ENCODE measurements at regions not wholly inside any gene's neighbourhood (a gene's known extent, or its start where the extent isn't known, plus 50 kb on each side); places are given as distances from the start of the nearest gene placed in this dataset.
"Not testable (repeated sequence)": the region's sequence is repeated elsewhere in the genome, so short reads cannot be mapped to it uniquely, and the experiment has no call there.

GRCh38 chr10:46645110-46645509 is 66.2 kb downstream of the SYT15 start:
- RAD21 ChIA-PET (ENCODE audit: unreplicated experiment); SMC1A ChIA-PET (ENCODE audit: uncharacterized antibody, unreplicated experiment); H3K79me2 ChIP-seq (ENCODE audit: control insufficient read depth, insufficient read depth, low read length); POLR2A ChIA-PET; H2AFZ ChIP-seq (ENCODE audit: control insufficient read depth, low read depth, low read length); FAIRE-seq; ATAC-seq; H3K4me2 ChIP-seq (ENCODE audit: control insufficient read depth, insufficient read depth); BruUV-seq (replicated peaks); H3K27ac ChIP-seq (ENCODE audit: control insufficient read depth, insufficient read depth); H3K9me3 ChIP-seq (replicated peaks; ENCODE audit: control insufficient read depth, insufficient read depth, low read length); H3K36me3 ChIP-seq (ENCODE audit: control insufficient read depth in 2 of 2, insufficient read depth in 2 of 2, low read length in 1 of 2); intact Hi-C loops (cut with micrococcal nuclease; ENCODE audit: unreplicated experiment); H3K4me1 ChIP-seq (ENCODE audit: control insufficient read depth, insufficient read depth, low read length); DNase-seq (ENCODE audit: low read depth, low spot score); CTCF ChIA-PET; in situ Hi-C loops (cut with MboI); H3K27me3 ChIP-seq (replicated peaks in 1 of 2; ENCODE audit: control insufficient read depth in 2 of 2, insufficient read depth in 2 of 2, low read length in 1 of 2); H3K9ac ChIP-seq (ENCODE audit: control insufficient read depth, insufficient read depth, low read length); H4K20me1 ChIP-seq (ENCODE audit: control insufficient read depth, insufficient read depth); H3K4me3 ChIP-seq: not testable (repeated sequence)
- no CpG with 5 or more reads among the region's 1 CpG for WGBS (ENCODE audit: insufficient coverage, insufficient replicate concordance, low lambda C conversion rate, missing lambda C conversion rate)

- in situ Hi-C loops (cut with MboI), result not testable (repeated sequence)
These were observed 67.2 kb downstream of the SYT15 start for GRCh38 chr10:46646132-46646531.

GRCh38 chr10:46650967-46651366 is 72.0 kb downstream of the SYT15 start:
- RAD21 ChIA-PET (ENCODE audit: unreplicated experiment); BruUV-seq (replicated peaks); H3K27me3 ChIP-seq (replicated peaks in 1 of 2; ENCODE audit: control insufficient read depth in 2 of 2, insufficient read depth in 2 of 2, low read length in 1 of 2); SMC1A ChIA-PET (ENCODE audit: uncharacterized antibody, unreplicated experiment); H4K20me1 ChIP-seq (ENCODE audit: control insufficient read depth, insufficient read depth); H3K4me3 ChIP-seq; DNase-seq (ENCODE audit: low read depth, low spot score); H3K4me1 ChIP-seq (ENCODE audit: control insufficient read depth, insufficient read depth, low read length); H3K27ac ChIP-seq (ENCODE audit: control insufficient read depth, insufficient read depth); CTCF ChIA-PET; H3K9ac ChIP-seq (ENCODE audit: control insufficient read depth, insufficient read depth, low read length); H3K9me3 ChIP-seq (replicated peaks; ENCODE audit: control insufficient read depth, insufficient read depth, low read length); FAIRE-seq; ATAC-seq; H3K4me2 ChIP-seq (ENCODE audit: control insufficient read depth, insufficient read depth); H3K79me2 ChIP-seq (ENCODE audit: control insufficient read depth, insufficient read depth, low read length); H2AFZ ChIP-seq (ENCODE audit: control insufficient read depth, low read depth, low read length); in situ Hi-C loops (cut with MboI); POLR2A ChIA-PET; H3K36me3 ChIP-seq (ENCODE audit: control insufficient read depth in 2 of 2, insufficient read depth in 2 of 2, low read length in 1 of 2); intact Hi-C loops (cut with micrococcal nuclease; ENCODE audit: unreplicated experiment): not testable (repeated sequence)
- WGBS (ENCODE audit: insufficient coverage, insufficient replicate concordance, low lambda C conversion rate, missing lambda C conversion rate), result no CpG with 5 or more reads among the region's 5 CpGs

More at GRCh38 chr10:46646132-46646531, 67.2 kb downstream of the SYT15 start:
- FAIRE-seq; H2AFZ ChIP-seq (ENCODE audit: control insufficient read depth, low read depth, low read length); DNase-seq (ENCODE audit: low read depth, low spot score); H3K27me3 ChIP-seq (replicated peaks in 1 of 2; ENCODE audit: control insufficient read depth in 2 of 2, insufficient read depth in 2 of 2, low read length in 1 of 2); H3K4me3 ChIP-seq; SMC1A ChIA-PET (ENCODE audit: uncharacterized antibody, unreplicated experiment); H3K27ac ChIP-seq (ENCODE audit: control insufficient read depth, insufficient read depth); H3K4me1 ChIP-seq (ENCODE audit: control insufficient read depth, insufficient read depth, low read length); CTCF ChIA-PET; H3K9me3 ChIP-seq (replicated peaks; ENCODE audit: control insufficient read depth, insufficient read depth, low read length); H3K36me3 ChIP-seq (ENCODE audit: control insufficient read depth in 2 of 2, insufficient read depth in 2 of 2, low read length in 1 of 2); BruUV-seq (replicated peaks); H3K4me2 ChIP-seq (ENCODE audit: control insufficient read depth, insufficient read depth); intact Hi-C loops (cut with micrococcal nuclease; ENCODE audit: unreplicated experiment); H3K9ac ChIP-seq (ENCODE audit: control insufficient read depth, insufficient read depth, low read length); POLR2A ChIA-PET; H4K20me1 ChIP-seq (ENCODE audit: control insufficient read depth, insufficient read depth); RAD21 ChIA-PET (ENCODE audit: unreplicated experiment); H3K79me2 ChIP-seq (ENCODE audit: control insufficient read depth, insufficient read depth, low read length); ATAC-seq: not testable (repeated sequence)
- WGBS (ENCODE audit: insufficient coverage, insufficient replicate concordance, low lambda C conversion rate, missing lambda C conversion rate), result 6% methylated on average over 2 of the region's 3 CpGs

- SMC1A ChIA-PET (ENCODE audit: uncharacterized antibody, unreplicated experiment); FAIRE-seq; H3K27ac ChIP-seq (ENCODE audit: control insufficient read depth, insufficient read depth); ATAC-seq; H3K79me2 ChIP-seq (ENCODE audit: control insufficient read depth, insufficient read depth, low read length); H4K20me1 ChIP-seq (ENCODE audit: control insufficient read depth, insufficient read depth); H3K4me1 ChIP-seq (ENCODE audit: control insufficient read depth, insufficient read depth, low read length); H2AFZ ChIP-seq (ENCODE audit: control insufficient read depth, low read depth, low read length); RAD21 ChIA-PET (ENCODE audit: unreplicated experiment); H3K36me3 ChIP-seq (ENCODE audit: control insufficient read depth in 2 of 2, insufficient read depth in 2 of 2, low read length in 1 of 2); CTCF ChIA-PET; H3K4me2 ChIP-seq (ENCODE audit: control insufficient read depth, insufficient read depth); H3K27me3 ChIP-seq (replicated peaks in 1 of 2; ENCODE audit: control insufficient read depth in 2 of 2, insufficient read depth in 2 of 2, low read length in 1 of 2); POLR2A ChIA-PET; H3K4me3 ChIP-seq; H3K9ac ChIP-seq (ENCODE audit: control insufficient read depth, insufficient read depth, low read length); intact Hi-C loops (cut with micrococcal nuclease; ENCODE audit: unreplicated experiment); H3K9me3 ChIP-seq (replicated peaks; ENCODE audit: control insufficient read depth, insufficient read depth, low read length); DNase-seq (ENCODE audit: low read depth, low spot score); in situ Hi-C loops (cut with MboI); BruUV-seq (replicated peaks): not testable (repeated sequence)
- no CpG with 5 or more reads among the region's 3 CpGs for WGBS (ENCODE audit: insufficient coverage, insufficient replicate concordance, low lambda C conversion rate, missing lambda C conversion rate)
These were observed 78.5 kb downstream of the SYT15 start for GRCh38 chr10:46657437-46657836.

Data from GM12878 (cell line).